Thoracic aorta (tissue), 2 donors: ENCODE measurements at regions not wholly inside any gene's neighbourhood (a gene's known extent, or its start where the extent isn't known, plus 50 kb on each side); places are given as distances from the start of the nearest gene placed in this dataset.

Experiments
- ATAC-seq: fragments of 150-250 bp; one replicate; pipeline ENCODE4 v1.8.0; 2017; ENCODE audit warnings: low read depth; ENCODE audit not compliant: insufficient number of reproducible peaks, low FRiP score
- DNase-seq: peaks from one replicate; pipeline ENCODE4 v3.0.0-alpha.2; 2020; ENCODE audit warnings: low spot score
- H3K27ac ChIP-seq, 2 donors: fragments of 200-600 bp; sonication (generic); 1 replicate in 1 of 2; 2 replicates in 1 of 2; pipeline ENCODE4 v1.5.1; 2016; ENCODE audit warnings: mild to moderate bottlenecking in 2 of 2, moderate library complexity in 2 of 2
- H3K27me3 ChIP-seq: fragments of 200-600 bp; sonication (generic); replicated peaks from 2 replicates; pipeline ENCODE4 v1.6.0; 2016; ENCODE audit warnings: mild to moderate bottlenecking; ENCODE audit not compliant: insufficient read depth
- H3K36me3 ChIP-seq: fragments of 200-600 bp; sonication (generic); one replicate; pipeline ENCODE4 v1.5.1; 2016
- H3K4me1 ChIP-seq, 2 donors: fragments of 200-600 bp; sonication (generic); 1 replicate in 1 of 2; 2 replicates in 1 of 2; pipeline versions ENCODE4 v1.5.1 to v1.6.0; 2016; ENCODE audit warnings: low read depth in 2 of 2, mild to moderate bottlenecking in 1 of 2; ENCODE audit not compliant: control insufficient read depth in 1 of 2
- H3K4me3 ChIP-seq: fragments of 200-600 bp; sonication (generic); 2 replicates; pipeline ENCODE4 v1.5.1; 2016; ENCODE audit warnings: mild to moderate bottlenecking
- H3K9me3 ChIP-seq: fragments of 200-600 bp; sonication (generic); 2 replicates; pipeline ENCODE4 v1.5.1; 2016
- CTCF ChIP-seq: fragments of 200-600 bp; sonication (generic); IDR thresholded peaks from one replicate; pipeline ENCODE4 v1.5.1; 2019; ENCODE audit warnings: antibody characterized with exemption

GRCh38 chr6:110041830-110042229 is 63.7 kb downstream of the GPR6 start:
- H3K4me1 ChIP-seq = peaks cover 4 to 5% of the 10 kb centered on the region in 2 donors
- H3K27me3 ChIP-seq = no peaks in the 10 kb centered on the region
- DNase-seq (no peak), ATAC-seq (no peak)
- H3K9me3 ChIP-seq = no peaks in the 10 kb centered on the region
- no peak for TF ChIP-seq CTCF
- H3K27ac ChIP-seq = no peak overlapping the region
- no peak overlapping the region for H3K4me3 ChIP-seq
- H3K36me3 ChIP-seq = no peaks in the 10 kb centered on the region

- no peak for TF ChIP-seq CTCF
These were observed 64.7 kb downstream of the GPR6 start for GRCh38 chr6:110042670-110043296.

GRCh38 chr6:110043366-110043994 is 65.4 kb downstream of the GPR6 start:
- H3K27ac ChIP-seq = no peak overlapping the region
- H3K36me3 ChIP-seq = no peaks in the 10 kb centered on the region
- no peak overlapping the region for H3K4me3 ChIP-seq
- H3K27me3 ChIP-seq = no peaks in the 10 kb centered on the region
- ATAC-seq = no peak
- no peak for TF ChIP-seq CTCF
- DNase-seq = no peak
- no peaks in the 10 kb centered on the region for H3K9me3 ChIP-seq
- H3K4me1 ChIP-seq = peaks cover 4 to 5% of the 10 kb centered on the region in 2 donors

More at GRCh38 chr6:110042670-110043296, 64.7 kb downstream of the GPR6 start:
- Histone ChIP-seq H3K9me3 (no peaks in the 10 kb centered on the region), H3K36me3 (no peaks in the 10 kb centered on the region), H3K27me3 (no peaks in the 10 kb centered on the region), H3K4me3 (no peak overlapping the region), H3K4me1 (peaks cover 4 to 5% of the 10 kb centered on the region in 2 donors), H3K27ac (no peak overlapping the region)
- no peak for ATAC-seq
- DNase-seq = no peak

- Histone ChIP-seq H3K9me3 (no peaks in the 10 kb centered on the region), H3K27me3 (no peaks in the 10 kb centered on the region), H3K4me3 (no peak overlapping the region), H3K4me1 (peaks cover 4 to 5% of the 10 kb centered on the region in 2 donors), H3K27ac (no peak overlapping the region), H3K36me3 (no peaks in the 10 kb centered on the region)
- no peak for TF ChIP-seq CTCF
- no peak for ATAC-seq
- no peak for DNase-seq
These were observed 66.0 kb downstream of the GPR6 start for GRCh38 chr6:110044096-110044495.

- H3K4me3 ChIP-seq = no peak overlapping the region
- peaks cover 3 to 4% of the 10 kb centered on the region in 2 donors for H3K4me1 ChIP-seq
- DNase-seq (no peak), ATAC-seq (no peak)
- no peak overlapping the region for H3K27ac ChIP-seq
- no peak for TF ChIP-seq CTCF
- no peaks in the 10 kb centered on the region for H3K27me3 ChIP-seq
- H3K9me3 ChIP-seq = no peaks in the 10 kb centered on the region
- H3K36me3 ChIP-seq = no peaks in the 10 kb centered on the region
These were observed 66.5 kb downstream of the GPR6 start for GRCh38 chr6:110044622-110045021.
